GM21528 (cell line): ENCODE measurements at regions not wholly inside any gene's neighbourhood (a gene's known extent, or its start where the extent isn't known, plus 50 kb on each side); places are given as distances from the start of the nearest gene placed in this dataset.

Experiments used
- ATAC-seq: cut with Tn5 transposase; IDR thresholded peaks from one replicate; pipeline ENCODE4 v1.9.1; 2021; ENCODE audit warnings: mild to moderate bottlenecking, moderate library complexity; ENCODE audit not compliant: unreplicated experiment, low FRiP score

DNA sequence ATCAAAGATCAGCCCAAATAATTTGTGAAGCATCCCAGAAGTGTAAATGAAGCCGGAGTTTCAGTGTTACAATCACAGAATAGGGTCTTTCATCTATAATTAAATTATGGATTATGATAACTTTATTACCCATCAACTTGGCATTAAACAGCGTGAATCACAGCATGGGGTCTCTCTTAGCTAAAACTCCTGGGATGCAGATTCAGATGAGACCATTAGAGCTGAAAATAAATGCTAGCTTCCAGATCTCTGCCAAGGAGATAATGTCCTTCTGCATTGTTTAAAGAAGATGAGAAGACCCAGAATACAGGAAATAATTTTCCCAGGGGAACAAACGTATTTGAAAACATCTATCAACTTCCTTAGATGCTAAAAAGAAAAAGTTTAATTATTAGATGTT is 546.0 kb upstream of the PCDH9 start:
- no peak for ATAC-seq

DNA sequence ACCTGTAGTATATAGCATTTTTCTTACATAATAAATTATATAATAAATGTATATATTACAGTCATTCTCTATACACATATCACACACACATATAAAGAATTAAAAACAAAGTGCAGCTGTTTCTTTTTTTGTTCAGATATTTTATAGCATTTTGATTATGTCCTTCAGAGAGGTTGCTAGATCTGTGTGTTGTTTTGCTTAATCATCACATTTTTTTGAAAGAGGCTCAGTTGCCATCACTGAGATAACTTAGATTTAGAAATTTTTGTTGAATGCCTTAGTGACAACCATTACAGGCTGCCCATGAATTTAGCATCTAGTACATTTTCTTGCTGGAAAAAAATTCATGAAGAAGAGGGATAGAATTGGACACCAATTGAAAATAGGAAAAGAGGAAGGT is 545.2 kb upstream of the PCDH9 start:
- ATAC-seq = no peak

DNA sequence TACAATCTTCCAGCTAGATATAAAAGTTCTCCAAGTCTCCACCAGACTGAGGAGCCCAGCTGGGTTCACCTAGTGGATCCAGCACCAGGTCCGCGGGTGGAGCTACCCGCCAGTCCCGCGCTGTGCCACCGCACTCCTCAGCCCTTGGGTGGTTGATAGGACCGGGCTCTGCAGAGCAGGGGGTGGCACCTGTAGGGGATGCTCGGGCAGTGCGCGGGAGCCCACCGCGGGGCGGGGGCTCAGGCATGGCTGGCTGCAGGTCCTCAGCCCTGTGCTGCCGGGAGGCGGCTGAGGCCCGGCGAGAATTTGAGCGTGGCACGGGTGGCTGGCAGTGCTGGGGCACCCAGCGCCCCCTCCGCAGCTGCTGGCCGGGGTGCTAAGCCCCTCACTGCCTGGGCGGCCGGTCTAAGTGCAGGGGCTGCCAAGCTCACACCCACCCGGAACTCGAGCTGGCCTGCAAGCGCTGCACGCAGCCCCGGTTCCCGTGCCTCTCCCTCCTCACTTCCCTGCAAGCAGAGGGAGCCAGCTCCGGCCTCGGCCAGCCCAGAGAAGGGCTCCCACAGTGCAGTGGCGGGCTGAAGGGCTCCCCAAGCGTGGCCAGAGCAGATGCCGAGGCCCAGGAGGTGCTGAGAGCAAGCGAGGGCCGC is 542.8 kb upstream of the PCDH9 start:
- no peak for ATAC-seq

DNA sequence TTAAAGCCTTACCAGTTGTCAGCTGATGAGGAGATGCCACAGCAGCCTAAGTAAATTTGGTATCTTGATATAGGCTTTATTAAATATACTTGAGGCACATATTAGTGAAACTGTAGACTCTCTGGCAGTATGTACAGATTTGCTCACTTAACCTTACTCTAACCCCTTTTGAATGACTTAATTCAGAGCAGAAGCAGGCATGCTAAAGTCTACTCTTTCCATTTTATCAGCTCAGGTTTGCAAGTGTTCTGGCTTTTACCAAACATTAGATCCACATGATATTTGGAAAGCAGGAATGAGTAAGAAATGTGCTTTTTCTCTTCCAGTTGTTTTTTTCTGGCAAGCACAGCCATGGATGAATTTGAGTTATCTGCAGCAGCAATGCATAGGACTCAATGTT is 541.0 kb upstream of the PCDH9 start:
- ATAC-seq = no peak

DNA sequence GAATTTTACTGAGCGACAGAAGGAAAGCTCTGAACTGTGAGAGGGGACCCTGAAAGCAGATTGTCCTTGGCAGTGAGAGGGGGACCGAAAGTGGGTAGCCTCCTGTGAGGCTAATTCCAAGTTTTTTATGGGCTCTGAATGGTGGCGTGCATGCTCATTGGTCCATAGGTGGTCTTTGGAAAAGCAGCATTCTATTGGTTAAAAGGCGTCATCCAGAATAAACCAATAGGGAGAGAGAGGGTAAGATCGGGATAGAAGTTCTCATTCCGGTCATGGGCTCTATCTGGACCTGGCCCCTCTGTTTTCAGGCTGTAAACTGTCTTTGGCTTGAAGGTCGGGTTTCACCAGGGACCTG is 539.8 kb upstream of the PCDH9 start:
- ATAC-seq = no peak

DNA sequence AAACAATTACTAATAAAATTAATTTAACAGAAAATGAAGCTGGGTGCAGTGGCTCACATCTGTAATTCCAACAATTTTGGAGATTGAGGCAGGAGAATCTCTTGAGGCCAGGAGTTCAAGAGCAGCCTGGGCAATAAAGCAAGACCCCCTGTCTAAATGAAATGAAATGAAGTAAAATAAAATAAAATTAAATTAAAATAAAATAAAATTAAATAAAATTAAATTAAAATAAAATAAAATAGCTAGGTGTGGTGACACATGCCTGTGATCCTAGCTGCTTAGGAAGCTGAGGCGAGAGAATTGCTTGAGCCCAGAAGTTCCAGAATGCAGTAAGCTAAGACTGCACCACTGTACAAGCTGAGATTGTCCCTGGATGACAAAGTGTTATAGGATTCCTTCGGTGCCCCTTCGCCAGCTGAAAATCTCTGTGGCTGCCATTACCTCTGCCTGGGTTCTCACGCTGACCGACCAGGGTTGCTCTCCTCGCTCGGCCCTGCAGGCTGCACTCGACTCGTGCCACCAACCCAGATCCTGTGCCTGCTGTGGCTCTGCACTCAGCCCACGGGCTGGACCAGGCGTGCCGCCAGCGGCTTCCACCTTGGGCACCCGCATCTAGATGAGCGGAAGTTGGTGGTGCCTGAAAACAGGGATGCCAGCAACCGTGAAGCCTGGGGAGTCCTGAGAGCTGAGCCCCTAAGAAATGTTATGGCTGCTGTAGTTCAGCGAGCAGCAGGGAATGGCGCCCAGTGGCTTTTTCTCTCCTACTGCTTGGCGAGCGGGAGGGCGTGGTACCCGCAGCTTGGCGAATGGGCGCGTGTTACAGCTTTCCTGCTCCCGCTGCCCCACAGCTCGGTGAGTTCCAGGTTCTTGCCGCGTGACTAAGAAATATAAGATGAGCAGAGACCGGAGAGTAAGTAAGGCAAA is 539.2 kb upstream of the PCDH9 start:
- no peak for ATAC-seq

DNA sequence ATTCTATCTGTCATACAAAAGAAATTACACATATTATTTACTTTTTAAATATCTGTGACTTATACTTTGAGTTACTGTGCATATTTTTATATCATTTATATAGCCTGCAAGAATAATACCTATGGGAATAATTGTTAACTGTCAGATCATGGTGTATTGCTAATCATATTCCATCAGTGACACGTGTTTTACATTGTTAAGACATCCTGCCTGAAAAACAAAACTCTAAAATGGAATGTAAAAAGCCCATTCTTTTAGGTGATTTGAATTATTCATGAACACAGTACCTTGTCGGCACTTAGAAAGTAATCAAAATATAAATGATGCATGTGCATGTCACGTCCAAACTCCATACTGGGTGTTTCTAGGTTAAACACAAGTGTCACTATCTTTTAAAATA is 533.8 kb upstream of the PCDH9 start:
- ATAC-seq = no peak

DNA sequence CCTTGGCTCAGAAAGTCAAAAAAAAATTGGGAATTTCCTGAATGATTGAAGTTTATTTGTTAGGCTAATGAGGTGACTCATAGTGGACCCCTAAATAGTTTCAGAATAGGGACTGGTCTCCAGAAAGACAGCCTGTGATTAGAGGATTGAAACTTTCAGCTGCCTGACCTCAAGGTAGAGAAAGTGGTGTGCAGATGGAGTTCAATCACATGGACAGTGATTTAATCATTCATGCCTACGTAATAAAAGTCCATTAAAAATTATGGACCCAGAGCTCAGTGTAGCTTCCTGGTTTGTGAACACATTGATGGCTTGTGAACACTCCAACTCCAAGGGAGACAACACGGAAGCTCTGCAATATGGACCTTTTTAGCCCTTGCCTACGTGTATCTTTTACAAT is 533.2 kb upstream of the PCDH9 start:
- ATAC-seq = no peak

DNA sequence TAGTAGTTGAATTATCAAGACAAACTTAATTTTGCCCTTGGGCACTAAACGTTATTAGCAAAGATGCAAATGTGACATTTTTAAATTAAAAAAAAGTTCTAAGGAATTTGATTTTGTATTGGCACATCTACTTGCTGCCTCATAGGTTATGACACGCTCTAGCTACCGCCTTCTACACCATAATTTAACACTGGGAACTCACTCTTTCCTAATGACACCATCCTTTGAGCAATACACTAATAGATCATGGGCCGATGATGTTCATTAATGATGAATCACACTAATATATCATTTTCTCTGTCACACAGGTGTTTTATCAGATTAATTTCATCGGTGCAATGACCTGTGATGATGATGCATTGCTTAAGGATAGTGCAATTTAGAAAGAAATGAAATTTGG is 528.8 kb upstream of the PCDH9 start:
- ATAC-seq = no peak

DNA sequence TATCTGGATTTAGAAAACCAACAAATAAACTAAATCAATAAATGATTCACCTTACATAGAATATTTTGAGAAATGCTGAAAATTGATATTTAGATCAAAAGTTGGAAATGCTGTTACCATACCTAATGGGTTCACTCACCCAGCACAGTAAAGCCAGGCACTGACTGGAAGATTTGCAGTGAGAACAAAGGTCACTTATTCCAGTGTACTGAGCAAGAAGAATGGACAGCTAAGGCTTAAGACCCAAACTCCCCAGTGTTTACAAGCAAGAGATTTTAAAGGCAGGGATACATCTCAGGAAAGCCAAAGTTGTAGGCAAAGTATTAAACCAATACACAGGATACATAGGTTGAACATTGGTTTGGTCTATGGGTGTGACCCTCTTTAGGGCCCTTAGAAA is 523.9 kb upstream of the PCDH9 start:
- ATAC-seq = no peak

DNA sequence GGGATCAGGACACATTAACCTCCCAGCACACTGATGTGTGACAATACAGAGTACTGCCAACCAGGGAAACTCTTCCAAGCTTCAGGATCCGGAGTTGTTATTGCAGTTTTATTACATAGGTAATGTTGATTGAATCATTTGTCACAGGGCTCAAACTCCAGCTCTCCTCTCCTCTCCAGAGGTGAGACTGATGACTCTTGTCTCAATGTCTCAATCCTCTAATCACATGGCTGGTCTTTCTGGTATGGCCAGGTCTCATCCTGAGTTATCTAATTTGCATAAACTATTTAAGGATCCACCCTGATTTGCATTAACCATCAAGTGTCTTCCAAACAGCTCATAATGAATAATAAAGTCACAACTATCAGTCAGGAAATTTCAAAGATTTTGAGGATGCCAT is 522.6 kb upstream of the PCDH9 start:
- no peak for ATAC-seq

DNA sequence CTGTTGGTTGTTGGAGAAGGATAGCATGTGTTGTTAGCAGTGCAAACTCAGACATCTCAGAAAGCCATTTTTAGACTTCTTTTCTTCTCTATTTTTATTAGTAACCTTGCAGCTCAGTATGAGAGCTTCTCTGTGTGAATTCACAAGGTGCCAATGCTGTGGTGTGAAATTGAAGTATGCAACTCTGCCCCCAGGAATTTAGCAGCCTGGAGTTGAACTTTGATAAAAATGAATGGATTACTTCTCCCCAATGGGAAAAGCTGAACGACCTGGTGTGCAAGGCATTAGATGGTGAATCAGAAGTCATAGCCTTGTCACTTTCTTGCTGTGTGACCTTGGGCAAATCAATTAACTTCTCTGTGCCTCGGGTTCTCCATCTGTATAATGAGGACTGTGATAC is 512.3 kb upstream of the PCDH9 start:
- no peak for ATAC-seq

DNA sequence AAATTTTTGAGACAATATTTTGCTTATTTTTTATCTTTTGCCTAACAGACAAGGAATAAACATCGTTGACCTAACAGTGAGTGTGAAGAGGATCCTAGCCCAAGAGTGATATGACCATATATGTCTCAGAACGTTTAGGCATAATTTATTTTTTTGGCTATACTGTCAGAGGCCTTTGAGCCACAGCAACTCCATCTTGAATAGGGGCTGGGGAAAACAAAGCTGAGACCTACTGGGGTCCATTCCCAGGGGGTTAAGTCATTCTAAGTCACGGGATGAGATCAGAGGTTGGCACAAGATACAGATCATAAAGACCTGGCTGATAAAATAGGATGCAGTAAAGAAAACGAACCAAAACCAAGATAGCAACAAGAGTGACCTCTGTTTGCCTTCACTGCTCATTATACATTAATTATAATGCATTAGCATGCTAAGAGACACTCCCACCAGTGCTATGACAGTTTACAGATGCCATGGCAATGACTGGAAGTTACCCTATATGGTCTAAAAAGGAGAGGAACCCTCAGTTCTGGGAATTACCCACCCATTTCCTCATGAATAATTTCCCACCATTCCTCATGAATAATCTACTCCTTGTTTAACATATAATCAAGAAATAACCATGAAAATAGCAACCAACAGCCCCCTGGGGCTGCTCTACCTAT is 510.9 kb upstream of the PCDH9 start:
- no peak for ATAC-seq

DNA sequence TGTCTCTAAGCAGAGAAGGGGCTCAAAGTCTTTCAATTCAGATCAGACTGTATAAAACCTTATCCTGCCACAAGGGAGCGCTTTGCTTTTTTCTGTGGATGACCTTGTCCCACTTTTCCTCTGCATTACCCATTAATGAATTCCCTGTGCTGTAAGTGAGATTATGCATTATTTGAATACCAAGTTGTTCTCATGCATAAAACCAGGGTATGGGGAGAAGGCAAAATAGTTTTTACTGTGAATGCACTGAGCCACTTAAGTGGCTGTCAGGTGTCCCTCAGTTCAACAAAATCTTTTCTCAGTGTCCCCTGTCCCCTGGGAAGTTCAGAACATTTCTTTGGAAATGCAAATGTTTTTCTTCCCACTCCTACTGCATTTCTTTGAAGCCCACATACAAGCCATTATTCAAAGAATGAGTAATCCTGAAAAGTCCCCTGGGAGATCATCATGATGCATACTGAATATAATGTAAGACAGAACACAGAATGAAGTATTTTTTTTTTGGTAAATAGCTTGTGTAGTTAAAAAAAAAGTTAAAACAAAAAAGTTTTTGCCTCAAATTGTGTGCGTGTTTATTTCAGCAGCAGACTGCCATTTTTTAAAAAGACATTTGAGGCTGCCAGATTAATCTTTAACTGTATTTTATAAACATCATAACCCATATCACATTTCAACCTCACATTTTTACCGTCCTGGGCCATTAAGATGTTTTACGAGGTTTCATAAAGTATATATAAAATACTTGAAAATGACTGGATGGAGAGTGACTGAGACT is 506.7 kb upstream of the PCDH9 start:
- ATAC-seq = no peak

DNA sequence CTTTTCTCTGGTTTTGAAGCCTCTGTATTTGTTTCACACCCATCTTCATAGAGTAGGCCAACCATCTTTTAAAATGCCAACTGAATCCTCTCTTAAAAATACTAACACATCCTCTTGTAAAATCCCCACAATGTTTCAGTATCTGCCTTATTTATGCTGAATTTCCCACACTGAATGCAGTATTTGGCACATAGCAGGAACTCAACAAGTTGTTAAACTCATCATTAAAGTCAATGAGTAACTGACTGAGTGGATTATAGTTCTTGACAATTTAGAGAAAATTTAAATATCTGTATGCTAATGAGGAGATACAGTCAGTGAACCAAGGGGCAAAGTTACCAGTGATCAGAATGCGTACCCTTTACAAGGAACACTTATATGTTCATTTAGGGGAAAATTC is 505.5 kb upstream of the PCDH9 start:
- ATAC-seq = no peak

DNA sequence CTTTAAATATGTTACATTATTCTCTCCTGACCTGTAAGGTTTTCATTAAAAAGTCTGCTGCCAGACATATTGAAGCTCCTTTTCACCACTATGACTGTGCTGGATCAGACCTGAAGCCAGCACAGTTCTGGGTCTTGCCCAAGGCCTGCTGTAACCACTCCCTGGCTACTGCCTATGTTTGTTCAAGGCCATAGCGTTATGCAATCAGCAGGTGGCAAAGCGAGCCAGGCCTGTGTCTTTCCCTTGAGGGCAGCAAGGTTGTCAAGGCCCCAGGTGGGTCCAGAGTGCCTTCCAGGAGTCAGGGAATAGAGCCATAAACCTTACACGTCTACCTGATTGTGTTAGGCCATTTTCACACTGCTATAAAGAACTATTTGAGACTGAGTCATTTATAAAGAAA is 496.8 kb upstream of the PCDH9 start:
- no peak for ATAC-seq

DNA sequence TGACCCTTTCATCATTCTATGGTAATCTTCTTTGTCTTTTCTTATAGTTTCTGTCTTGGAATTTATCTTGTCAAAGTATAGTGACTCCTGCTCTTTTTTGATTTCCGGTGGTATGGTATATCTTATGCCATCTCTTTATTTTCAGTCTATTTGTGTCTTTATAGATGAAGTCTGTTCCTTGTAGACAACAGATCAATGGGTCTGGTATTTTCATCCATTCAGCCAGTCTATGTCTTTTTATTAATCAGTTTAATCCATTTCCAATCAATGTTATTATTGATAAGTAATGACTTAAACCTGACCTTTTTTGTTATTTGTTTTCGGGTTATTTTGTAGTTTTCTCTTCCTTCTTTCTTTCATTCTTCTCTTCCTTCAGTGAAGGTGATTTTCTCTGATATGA is 495.9 kb upstream of the PCDH9 start:
- ATAC-seq = no peak

DNA sequence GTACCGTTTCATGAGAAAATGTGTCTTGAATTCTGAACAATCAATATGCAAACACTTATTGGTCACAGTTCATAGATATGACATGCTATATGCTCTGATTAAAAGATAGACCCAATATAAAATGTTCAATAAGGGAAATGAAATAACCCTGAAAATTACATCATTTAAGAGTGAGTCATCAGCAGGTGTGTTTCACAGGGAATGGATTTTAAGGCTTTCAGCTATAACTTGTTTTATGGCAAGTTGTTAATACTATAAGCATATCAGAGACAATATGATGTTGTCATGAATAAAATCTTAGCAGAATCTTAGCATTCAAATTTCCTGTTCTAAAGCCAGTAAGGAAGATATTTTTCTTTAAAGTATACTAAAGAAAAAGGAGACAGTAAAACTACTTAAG is 483.4 kb upstream of the PCDH9 start:
- ATAC-seq = no peak

DNA sequence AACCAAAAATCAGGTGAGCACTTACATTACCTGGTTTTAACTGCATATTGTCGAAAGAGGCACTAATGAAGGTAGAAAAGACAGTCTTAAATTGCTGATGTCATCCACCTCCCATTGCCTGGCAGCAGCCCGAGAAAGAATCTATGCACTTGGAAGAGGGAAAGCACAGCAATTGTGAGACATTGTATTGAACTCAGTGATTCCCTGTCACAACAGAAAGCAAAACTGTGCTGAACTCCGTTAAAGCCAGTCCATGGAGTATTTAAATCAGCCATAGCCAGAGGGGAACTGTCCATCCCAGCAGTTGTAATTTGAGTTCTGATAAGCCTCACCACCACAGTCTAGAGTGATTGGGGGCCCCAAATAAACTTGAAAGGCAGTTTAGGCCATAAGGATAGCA is 466.6 kb upstream of the PCDH9 start:
- ATAC-seq = no peak

DNA sequence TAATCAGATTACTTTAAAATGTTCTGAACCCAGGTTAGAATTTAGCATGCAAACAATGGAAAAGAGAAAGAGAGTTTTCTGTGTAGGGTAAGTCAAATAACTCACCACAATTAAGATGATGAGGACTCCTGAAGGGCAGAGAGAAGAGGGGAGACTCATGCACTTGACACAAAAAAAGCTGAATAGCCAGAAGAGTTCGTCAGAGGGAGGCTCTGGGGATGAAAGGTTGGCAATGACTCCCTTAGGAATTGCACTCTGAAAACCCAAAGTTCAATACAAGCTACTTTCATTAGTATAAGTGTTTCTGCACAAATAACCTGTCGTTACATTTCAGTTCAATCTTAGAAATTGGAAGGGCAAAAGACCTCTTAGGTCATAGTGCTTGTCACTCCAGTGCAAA is 434.4 kb upstream of the PCDH9 start:
- ATAC-seq = no peak

DNA sequence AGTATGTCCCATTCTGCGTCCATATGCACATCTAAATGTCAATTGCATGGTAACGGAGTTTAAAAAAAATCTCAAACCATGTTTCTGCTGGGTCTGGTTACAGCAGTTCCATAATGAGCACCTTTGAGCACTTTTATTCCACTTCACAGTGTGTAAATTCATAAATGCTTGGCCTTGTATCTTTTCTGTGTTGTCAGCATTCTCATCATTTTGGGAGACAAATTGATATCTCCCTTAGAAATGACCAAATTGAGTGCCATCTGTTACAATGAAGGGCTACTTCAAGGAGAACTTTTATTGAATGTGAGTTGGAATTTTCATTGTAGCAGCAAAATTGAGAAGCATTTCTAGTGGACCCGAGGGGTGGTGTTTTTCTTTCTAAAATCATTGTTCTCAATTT is 432.9 kb upstream of the PCDH9 start:
- ATAC-seq = no peak
